Stimulated activated naive CD8-positive, alpha-beta T cell treated with anti-CD3 and anti-CD28 coated beads, Interleukin-15, Interleukin-2, amounts not matched to agents 100 ng/mL and 50 ng/mL, for 24 hours (primary cell): ENCODE measurements at regions not wholly inside any gene's neighbourhood (a gene's known extent, or its start where the extent isn't known, plus 50 kb on each side); places are given as distances from the start of the nearest gene placed in this dataset.

Source experiments
- H3K27ac Mint-ChIP-seq: one replicate; pipeline ENCODE4 v1.8.0; 2021; ENCODE audit warnings: mild to moderate bottlenecking, mixed read lengths
- H3K27me3 Mint-ChIP-seq: one replicate; pipeline ENCODE4 v1.8.0; 2021; ENCODE audit warnings: mixed read lengths
- H3K36me3 Mint-ChIP-seq: one replicate; pipeline ENCODE4 v1.8.0; 2021; ENCODE audit warnings: low read depth, mixed read lengths
- H3K4me1 Mint-ChIP-seq: one replicate; pipeline ENCODE4 v1.8.0; 2021; ENCODE audit warnings: low read depth, mixed read lengths
- H3K4me3 Mint-ChIP-seq: one replicate; pipeline ENCODE4 v1.8.0; 2021; ENCODE audit warnings: mild to moderate bottlenecking, mixed read lengths
- H3K9me3 Mint-ChIP-seq: one replicate; pipeline ENCODE4 v1.8.0; 2021; ENCODE audit warnings: mixed read lengths

GRCh38 chr5:96024683-96025475 lies 63.2 kb upstream of the ELL2 start:
- H3K9me3 Mint-ChIP-seq: no peaks in the 10 kb centered on the region
- H3K4me1 Mint-ChIP-seq: peaks cover 16% of the 10 kb centered on the region
- H3K36me3 Mint-ChIP-seq: no peaks in the 10 kb centered on the region
- no peak overlapping the region for H3K4me3 Mint-ChIP-seq
- no peaks in the 10 kb centered on the region for H3K27me3 Mint-ChIP-seq
- H3K27ac Mint-ChIP-seq: no peak overlapping the region

DNA sequence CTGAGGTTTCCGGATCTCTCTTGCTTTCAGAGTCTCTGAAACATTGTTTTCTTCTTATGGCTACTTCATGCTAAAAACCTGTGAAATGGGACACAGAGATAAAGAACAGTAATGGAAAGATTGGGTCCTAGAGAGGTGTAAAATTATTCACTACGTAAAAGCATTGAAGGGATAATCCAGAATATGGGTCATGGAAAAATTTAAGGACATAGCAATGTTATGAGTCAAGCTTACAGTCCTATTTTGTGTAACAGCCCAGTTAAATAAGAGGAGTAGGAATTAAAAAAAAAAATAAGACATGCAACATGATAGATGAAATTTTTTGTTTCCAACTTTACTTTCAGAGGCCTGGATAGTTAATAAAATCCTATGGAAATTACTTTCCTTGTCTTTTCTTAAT lies 61.9 kb upstream of the ELL2 start:
- peaks cover 16% of the 10 kb centered on the region for H3K4me1 Mint-ChIP-seq
- no peak overlapping the region for H3K27ac Mint-ChIP-seq
- no peak overlapping the region for H3K4me3 Mint-ChIP-seq
- no peaks in the 10 kb centered on the region for H3K36me3 Mint-ChIP-seq
- no peaks in the 10 kb centered on the region for H3K27me3 Mint-ChIP-seq
- H3K9me3 Mint-ChIP-seq: no peaks in the 10 kb centered on the region

GRCh38 chr5:96022971-96023370 lies 61.3 kb upstream of the ELL2 start:
- no peak overlapping the region for H3K4me3 Mint-ChIP-seq
- H3K4me1 Mint-ChIP-seq: peaks cover 16% of the 10 kb centered on the region
- H3K36me3 Mint-ChIP-seq: no peaks in the 10 kb centered on the region
- H3K9me3 Mint-ChIP-seq: no peaks in the 10 kb centered on the region
- no peak overlapping the region for H3K27ac Mint-ChIP-seq
- H3K27me3 Mint-ChIP-seq: no peaks in the 10 kb centered on the region

DNA sequence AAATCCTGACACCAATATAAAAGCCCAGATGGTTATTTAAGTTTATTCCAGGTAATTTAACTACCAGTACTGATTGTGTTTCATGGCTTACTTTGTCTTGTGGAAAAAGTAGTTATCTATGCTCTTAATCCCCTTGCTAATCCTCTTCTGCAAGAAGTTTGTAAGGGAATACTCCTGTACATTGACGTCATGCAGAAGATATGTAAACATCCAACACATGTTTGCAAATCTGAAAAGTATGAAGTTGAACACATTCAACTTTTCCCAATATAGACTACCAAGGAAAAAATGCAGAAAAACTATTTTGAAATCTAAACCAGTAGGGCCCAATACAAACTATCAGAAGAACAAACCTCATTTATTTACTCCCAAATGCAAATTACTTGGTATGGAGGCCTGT lies 56.3 kb upstream of the ELL2 start:
- Mint-ChIP-seq H3K27me3 (no peaks in the 10 kb centered on the region), H3K27ac (no peak overlapping the region), H3K4me3 (no peak overlapping the region), H3K9me3 (no peaks in the 10 kb centered on the region), H3K4me1 (no peaks in the 10 kb centered on the region), H3K36me3 (no peaks in the 10 kb centered on the region)

DNA sequence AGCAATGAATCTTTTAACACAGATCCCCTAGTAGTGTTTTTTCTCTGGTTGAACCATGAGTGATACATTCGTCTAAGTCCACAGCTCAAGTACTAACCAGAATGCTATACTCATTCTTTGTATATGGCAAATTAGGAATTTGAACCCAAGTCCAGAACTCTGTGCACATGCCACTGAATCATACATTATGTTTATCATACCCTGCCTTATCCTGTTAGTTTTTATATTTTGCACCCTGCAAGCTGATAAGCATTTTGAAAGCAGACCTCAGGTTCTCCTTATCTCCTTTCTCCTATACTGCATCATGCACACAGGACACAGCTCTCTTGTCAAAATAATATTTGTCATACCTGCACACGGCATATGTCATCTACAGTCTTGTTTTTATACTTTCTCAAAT lies 54.6 kb upstream of the ELL2 start:
- Mint-ChIP-seq H3K4me3 (no peak overlapping the region), H3K27me3 (no peaks in the 10 kb centered on the region), H3K4me1 (no peaks in the 10 kb centered on the region), H3K27ac (no peak overlapping the region), H3K36me3 (no peaks in the 10 kb centered on the region), H3K9me3 (no peaks in the 10 kb centered on the region)

- Mint-ChIP-seq H3K27ac (no peak overlapping the region), H3K4me1 (no peaks in the 10 kb centered on the region), H3K4me3 (no peak overlapping the region), H3K27me3 (no peaks in the 10 kb centered on the region), H3K9me3 (no peaks in the 10 kb centered on the region), H3K36me3 (no peaks in the 10 kb centered on the region)
Measured at GRCh38 chr5:96015709-96016108, 54.1 kb upstream of the ELL2 start.

DNA sequence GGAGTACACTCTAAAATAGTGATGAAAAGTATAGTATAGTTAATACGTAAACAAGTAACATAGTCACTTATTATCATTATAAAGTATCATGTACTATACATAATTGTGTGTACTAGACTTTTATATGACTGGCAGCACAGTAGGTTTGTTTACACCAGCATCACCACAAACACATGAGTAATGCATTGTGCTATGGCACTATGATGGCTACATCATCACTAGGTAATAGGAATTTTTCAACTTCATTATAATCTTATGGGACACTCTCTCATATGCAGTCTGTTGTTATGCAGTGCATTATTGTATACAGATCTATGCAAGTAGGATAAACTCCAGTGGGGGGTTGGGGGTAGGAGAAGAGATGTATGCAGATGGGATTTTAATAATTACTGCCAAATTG lies 52.7 kb upstream of the ELL2 start:
- H3K36me3 Mint-ChIP-seq: no peaks in the 10 kb centered on the region
- H3K27me3 Mint-ChIP-seq: no peaks in the 10 kb centered on the region
- H3K9me3 Mint-ChIP-seq: no peaks in the 10 kb centered on the region
- H3K4me3 Mint-ChIP-seq: no peak overlapping the region
- H3K27ac Mint-ChIP-seq: no peak overlapping the region
- no peaks in the 10 kb centered on the region for H3K4me1 Mint-ChIP-seq

DNA sequence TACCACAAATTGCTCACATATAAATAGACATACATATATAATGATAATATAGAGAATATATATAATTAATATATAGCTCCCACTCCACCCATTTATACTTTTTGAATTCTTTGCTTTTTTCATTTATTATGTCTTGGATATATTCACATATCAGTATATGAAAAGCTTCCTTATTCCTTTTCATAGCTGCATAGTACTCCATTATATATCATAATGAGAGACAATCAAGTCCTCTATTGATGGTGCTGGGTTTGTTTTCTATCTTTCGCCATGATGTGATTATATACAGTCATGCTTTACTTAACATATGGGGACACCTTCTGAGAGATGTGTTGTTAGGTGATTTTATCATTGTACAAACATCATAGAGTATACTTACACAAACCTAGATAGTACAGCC lies 51.6 kb upstream of the ELL2 start:
- Mint-ChIP-seq H3K9me3 (no peaks in the 10 kb centered on the region), H3K27me3 (no peaks in the 10 kb centered on the region), H3K36me3 (no peaks in the 10 kb centered on the region)

GRCh38 chr5:96012399-96012798 lies 50.7 kb upstream of the ELL2 start:
- no peak overlapping the region for H3K4me3 Mint-ChIP-seq
- no peaks in the 10 kb centered on the region for H3K36me3 Mint-ChIP-seq
- no peaks in the 10 kb centered on the region for H3K4me1 Mint-ChIP-seq
- no peaks in the 10 kb centered on the region for H3K27me3 Mint-ChIP-seq
- no peaks in the 10 kb centered on the region for H3K9me3 Mint-ChIP-seq
- H3K27ac Mint-ChIP-seq: no peak overlapping the region

More for the DNA sequence above, 51.6 kb upstream of the ELL2 start:
- H3K27ac Mint-ChIP-seq: no peak overlapping the region
- no peak overlapping the region for H3K4me3 Mint-ChIP-seq
- H3K4me1 Mint-ChIP-seq: no peaks in the 10 kb centered on the region
